ENCODE measurements at regions not wholly inside any gene's neighbourhood (a gene's known extent, or its start where the extent isn't known, plus 50 kb on each side); places are given as distances from the start of the nearest gene placed in this dataset.

- no peak for TF ChIP-seq POLR2A (IDR thresholded peaks at IDR 0.05)
- no peak for TF ChIP-seq CTCF (IDR thresholded peaks at IDR 0.05)
Measured at GRCh38 chr1:14294006-14294405, 304.5 kb upstream of the KAZN start.

Measured in lower leg skin (tissue), 3 donors.